ENCODE measurements at regions not wholly inside any gene's neighbourhood (a gene's known extent, or its start where the extent isn't known, plus 50 kb on each side); places are given as distances from the start of the nearest gene placed in this dataset.

DNA sequence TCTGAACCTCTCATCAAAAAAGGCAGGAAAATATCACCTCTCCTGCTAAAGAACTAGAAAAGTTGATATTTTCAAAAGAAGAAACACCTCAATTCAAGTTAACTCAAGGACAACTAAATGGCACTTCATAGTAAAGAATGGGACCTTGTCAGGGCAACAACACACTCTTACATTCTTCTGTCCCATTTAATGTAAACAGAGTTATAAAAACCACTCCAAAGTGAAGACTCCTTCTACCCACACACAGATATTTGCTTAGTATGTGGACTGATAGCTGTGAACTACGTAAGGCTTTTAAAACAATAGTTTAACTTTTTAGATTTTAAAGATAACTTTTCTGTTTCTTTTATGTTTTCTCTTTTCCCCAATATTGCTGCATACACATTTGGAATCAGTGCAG is 118.3 kb downstream of the ZNF37A start:
- Histone ChIP-seq H3K9me3 (replicated peaks; ENCODE audit: control insufficient read depth, insufficient read depth, low read length) (no peaks in the 10 kb centered on the region), H3K27me3 (replicated peaks in 1 of 2; ENCODE audit: control insufficient read depth in 2 of 2, insufficient read depth in 2 of 2, low read length in 1 of 2) (no peaks in the 10 kb centered on the region), H3K27ac (ENCODE audit: control insufficient read depth, insufficient read depth) (no peak overlapping the region), H3K9ac (ENCODE audit: control insufficient read depth, insufficient read depth, low read length) (no peak overlapping the region), H3K4me2 (ENCODE audit: control insufficient read depth, insufficient read depth) (no peak overlapping the region), H2AFZ (ENCODE audit: control insufficient read depth, low read depth, low read length) (no peak overlapping the region), H3K79me2 (ENCODE audit: control insufficient read depth, insufficient read depth, low read length) (no peaks in the 10 kb centered on the region), H3K36me3 (ENCODE audit: control insufficient read depth in 2 of 2, insufficient read depth in 2 of 2, low read length in 1 of 2) (no peaks in the 10 kb centered on the region), H4K20me1 (ENCODE audit: control insufficient read depth, insufficient read depth) (no peaks in the 10 kb centered on the region), H3K4me3 (no peak overlapping the region), H3K4me1 (ENCODE audit: control insufficient read depth, insufficient read depth, low read length) (no peaks in the 10 kb centered on the region)
- in situ Hi-C loops (cut with MboI) (no loop called here), intact Hi-C loops (cut with micrococcal nuclease; ENCODE audit: unreplicated experiment) (no loop called here)
- 10% methylated on average over 1 of the region's 1 CpG for WGBS (ENCODE audit: insufficient coverage, insufficient replicate concordance, low lambda C conversion rate, missing lambda C conversion rate)
- DNase-seq (ENCODE audit: low read depth, low spot score) (no peak), ATAC-seq (no peak), FAIRE-seq (no peak)
- POLR2A ChIA-PET: no interaction called here
- SMC1A ChIA-PET (ENCODE audit: uncharacterized antibody, unreplicated experiment): no interaction called here
- no peak for TF ChIP-seq PAX8 (IDR thresholded peaks at IDR 0.05)
- TF ChIP-seq SIX5 (IDR thresholded peaks at IDR 0.05; ENCODE audit: low read depth, low read length, severe bottlenecking): no peak
- TF ChIP-seq CHD4 (IDR thresholded peaks at IDR 0.05): no peak
- TF ChIP-seq ZNF24 (IDR thresholded peaks at IDR 0.05): no peak
- TF ChIP-seq MEF2B (IDR thresholded peaks at IDR 0.05; ENCODE audit: partially characterized antibody, poor library complexity, severe bottlenecking): no peak
- TF ChIP-seq SIN3A (IDR thresholded peaks at IDR 0.05; ENCODE audit: low read depth, low read length): no peak
- TF ChIP-seq, protein P1, sequence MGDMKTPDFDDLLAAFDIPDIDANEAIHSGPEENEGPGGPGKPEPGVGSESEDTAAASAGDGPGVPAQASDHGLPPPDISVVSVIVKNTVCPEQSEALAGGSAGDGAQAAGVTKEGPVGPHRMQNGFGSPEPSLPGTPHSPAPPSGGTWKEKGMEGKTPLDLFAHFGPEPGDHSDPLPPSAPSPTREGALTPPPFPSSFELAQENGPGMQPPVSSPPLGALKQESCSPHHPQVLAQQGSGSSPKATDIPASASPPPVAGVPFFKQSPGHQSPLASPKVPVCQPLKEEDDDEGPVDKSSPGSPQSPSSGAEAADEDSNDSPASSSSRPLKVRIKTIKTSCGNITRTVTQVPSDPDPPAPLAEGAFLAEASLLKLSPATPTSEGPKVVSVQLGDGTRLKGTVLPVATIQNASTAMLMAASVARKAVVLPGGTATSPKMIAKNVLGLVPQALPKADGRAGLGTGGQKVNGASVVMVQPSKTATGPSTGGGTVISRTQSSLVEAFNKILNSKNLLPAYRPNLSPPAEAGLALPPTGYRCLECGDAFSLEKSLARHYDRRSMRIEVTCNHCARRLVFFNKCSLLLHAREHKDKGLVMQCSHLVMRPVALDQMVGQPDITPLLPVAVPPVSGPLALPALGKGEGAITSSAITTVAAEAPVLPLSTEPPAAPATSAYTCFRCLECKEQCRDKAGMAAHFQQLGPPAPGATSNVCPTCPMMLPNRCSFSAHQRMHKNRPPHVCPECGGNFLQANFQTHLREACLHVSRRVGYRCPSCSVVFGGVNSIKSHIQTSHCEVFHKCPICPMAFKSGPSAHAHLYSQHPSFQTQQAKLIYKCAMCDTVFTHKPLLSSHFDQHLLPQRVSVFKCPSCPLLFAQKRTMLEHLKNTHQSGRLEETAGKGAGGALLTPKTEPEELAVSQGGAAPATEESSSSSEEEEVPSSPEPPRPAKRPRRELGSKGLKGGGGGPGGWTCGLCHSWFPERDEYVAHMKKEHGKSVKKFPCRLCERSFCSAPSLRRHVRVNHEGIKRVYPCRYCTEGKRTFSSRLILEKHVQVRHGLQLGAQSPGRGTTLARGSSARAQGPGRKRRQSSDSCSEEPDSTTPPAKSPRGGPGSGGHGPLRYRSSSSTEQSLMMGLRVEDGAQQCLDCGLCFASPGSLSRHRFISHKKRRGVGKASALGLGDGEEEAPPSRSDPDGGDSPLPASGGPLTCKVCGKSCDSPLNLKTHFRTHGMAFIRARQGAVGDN (IDR thresholded peaks at IDR 0.05): no peak
- TF ChIP-seq LARP7 (IDR thresholded peaks at IDR 0.05): no peak
- no TSS peak for BruUV-seq (replicated peaks)
- CTCF ChIA-PET: no interaction called here
- RAD21 ChIA-PET (ENCODE audit: unreplicated experiment): no interaction called here
